ENCODE measurements at regions not wholly inside any gene's neighbourhood (a gene's known extent, or its start where the extent isn't known, plus 50 kb on each side); places are given as distances from the start of the nearest gene placed in this dataset.

- TF ChIP-seq RARB (CRISPR knock-in tag; IDR thresholded peaks at IDR 0.05): no peak
- TF ChIP-seq, protein P1, sequence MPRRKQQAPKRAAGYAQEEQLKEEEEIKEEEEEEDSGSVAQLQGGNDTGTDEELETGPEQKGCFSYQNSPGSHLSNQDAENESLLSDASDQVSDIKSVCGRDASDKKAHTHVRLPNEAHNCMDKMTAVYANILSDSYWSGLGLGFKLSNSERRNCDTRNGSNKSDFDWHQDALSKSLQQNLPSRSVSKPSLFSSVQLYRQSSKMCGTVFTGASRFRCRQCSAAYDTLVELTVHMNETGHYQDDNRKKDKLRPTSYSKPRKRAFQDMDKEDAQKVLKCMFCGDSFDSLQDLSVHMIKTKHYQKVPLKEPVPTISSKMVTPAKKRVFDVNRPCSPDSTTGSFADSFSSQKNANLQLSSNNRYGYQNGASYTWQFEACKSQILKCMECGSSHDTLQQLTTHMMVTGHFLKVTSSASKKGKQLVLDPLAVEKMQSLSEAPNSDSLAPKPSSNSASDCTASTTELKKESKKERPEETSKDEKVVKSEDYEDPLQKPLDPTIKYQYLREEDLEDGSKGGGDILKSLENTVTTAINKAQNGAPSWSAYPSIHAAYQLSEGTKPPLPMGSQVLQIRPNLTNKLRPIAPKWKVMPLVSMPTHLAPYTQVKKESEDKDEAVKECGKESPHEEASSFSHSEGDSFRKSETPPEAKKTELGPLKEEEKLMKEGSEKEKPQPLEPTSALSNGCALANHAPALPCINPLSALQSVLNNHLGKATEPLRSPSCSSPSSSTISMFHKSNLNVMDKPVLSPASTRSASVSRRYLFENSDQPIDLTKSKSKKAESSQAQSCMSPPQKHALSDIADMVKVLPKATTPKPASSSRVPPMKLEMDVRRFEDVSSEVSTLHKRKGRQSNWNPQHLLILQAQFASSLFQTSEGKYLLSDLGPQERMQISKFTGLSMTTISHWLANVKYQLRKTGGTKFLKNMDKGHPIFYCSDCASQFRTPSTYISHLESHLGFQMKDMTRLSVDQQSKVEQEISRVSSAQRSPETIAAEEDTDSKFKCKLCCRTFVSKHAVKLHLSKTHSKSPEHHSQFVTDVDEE (CRISPR knock-in tag; IDR thresholded peaks at IDR 0.05): no peak
- TF ChIP-seq ZNF565 (CRISPR knock-in tag; conservative IDR thresholded peaks at IDR 0.05; ENCODE audit: low read depth): no peak
These were observed 83.7 kb downstream of the PRLHR start (continued) for GRCh38 chr10:118511711-118512110.

DNA sequence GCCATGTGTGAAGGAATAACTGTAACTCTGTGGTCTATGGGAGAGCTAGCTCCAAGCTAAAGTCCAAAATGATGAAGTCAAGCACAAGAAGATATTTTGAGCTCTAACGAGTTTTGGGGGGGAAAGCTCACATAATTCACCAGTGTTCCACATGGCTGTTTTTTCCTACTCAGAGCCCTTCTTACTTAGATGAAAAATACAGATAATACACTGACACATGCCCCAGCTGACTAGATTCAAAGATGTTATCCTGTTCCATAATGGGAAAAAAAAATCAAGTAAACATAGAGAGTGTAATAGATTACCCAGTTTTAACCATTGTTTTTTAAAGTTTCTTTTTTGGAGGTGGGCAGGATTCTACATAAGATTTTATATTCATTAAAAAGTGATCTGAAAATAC, 86.6 kb downstream of the PRLHR start:
- ATAC-seq: no peak
- TF ChIP-seq, protein P2, sequence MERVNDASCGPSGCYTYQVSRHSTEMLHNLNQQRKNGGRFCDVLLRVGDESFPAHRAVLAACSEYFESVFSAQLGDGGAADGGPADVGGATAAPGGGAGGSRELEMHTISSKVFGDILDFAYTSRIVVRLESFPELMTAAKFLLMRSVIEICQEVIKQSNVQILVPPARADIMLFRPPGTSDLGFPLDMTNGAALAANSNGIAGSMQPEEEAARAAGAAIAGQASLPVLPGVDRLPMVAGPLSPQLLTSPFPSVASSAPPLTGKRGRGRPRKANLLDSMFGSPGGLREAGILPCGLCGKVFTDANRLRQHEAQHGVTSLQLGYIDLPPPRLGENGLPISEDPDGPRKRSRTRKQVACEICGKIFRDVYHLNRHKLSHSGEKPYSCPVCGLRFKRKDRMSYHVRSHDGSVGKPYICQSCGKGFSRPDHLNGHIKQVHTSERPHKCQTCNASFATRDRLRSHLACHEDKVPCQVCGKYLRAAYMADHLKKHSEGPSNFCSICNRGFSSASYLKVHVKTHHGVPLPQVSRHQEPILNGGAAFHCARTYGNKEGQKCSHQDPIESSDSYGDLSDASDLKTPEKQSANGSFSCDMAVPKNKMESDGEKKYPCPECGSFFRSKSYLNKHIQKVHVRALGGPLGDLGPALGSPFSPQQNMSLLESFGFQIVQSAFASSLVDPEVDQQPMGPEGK (CRISPR knock-in tag; IDR thresholded peaks at IDR 0.05; ENCODE audit: borderline replicate concordance): no peak
- TF ChIP-seq TCF4 (CRISPR knock-in tag; IDR thresholded peaks at IDR 0.05; ENCODE audit: borderline replicate concordance): peak; percentile 57; the same call in 1 of the 2 replicates

DNA sequence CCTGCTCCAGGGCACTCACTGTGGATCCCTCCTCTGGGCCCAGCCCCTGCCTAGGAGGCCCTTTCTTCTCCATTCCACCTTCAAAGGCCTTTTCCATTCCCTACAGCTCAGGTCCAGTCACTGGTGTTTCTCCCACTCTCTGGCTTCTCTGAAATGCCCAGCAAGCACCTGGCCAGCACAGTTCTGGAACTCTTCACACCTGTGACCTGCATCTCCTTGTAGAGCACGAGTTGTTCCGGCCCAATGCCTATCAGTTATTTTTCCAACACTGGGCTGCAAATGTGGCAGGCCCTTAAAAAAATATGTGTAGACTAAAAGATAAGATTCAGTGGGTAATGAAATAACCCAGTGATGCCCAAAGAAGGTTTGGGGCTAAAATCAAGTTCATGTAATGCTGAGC, 87.1 kb downstream of the PRLHR start:
- ATAC-seq: no peak
- TF ChIP-seq, protein P3, sequence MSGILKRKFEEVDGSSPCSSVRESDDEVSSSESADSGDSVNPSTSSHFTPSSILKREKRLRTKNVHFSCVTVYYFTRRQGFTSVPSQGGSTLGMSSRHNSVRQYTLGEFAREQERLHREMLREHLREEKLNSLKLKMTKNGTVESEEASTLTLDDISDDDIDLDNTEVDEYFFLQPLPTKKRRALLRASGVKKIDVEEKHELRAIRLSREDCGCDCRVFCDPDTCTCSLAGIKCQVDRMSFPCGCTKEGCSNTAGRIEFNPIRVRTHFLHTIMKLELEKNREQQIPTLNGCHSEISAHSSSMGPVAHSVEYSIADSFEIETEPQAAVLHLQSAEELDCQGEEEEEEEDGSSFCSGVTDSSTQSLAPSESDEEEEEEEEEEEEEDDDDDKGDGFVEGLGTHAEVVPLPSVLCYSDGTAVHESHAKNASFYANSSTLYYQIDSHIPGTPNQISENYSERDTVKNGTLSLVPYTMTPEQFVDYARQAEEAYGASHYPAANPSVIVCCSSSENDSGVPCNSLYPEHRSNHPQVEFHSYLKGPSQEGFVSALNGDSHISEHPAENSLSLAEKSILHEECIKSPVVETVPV (CRISPR knock-in tag; IDR thresholded peaks at IDR 0.05): no peak
- TF ChIP-seq TCF4 (CRISPR knock-in tag; IDR thresholded peaks at IDR 0.05; ENCODE audit: borderline replicate concordance): no peak
- TF ChIP-seq PPARA (CRISPR knock-in tag; IDR thresholded peaks at IDR 0.05; ENCODE audit: borderline replicate concordance): no peak
- TF ChIP-seq ISL1 (CRISPR knock-in tag; IDR thresholded peaks at IDR 0.05): no peak
- no peak for TF ChIP-seq TOX (CRISPR knock-in tag; IDR thresholded peaks at IDR 0.05; ENCODE audit: borderline replicate concordance)
- TF ChIP-seq, protein P1 (CRISPR knock-in tag; IDR thresholded peaks at IDR 0.05): no peak
- no peak for TF ChIP-seq ARNTL (CRISPR knock-in tag; IDR thresholded peaks at IDR 0.05; ENCODE audit: borderline replicate concordance, low read depth)

- TF ChIP-seq CSDC2 (CRISPR knock-in tag; IDR thresholded peaks at IDR 0.05) (no peak), ZNF8 (CRISPR knock-in tag; IDR thresholded peaks at IDR 0.05) (no peak), ISL1 (CRISPR knock-in tag; IDR thresholded peaks at IDR 0.05) (no peak)
- no peak for ATAC-seq
These were observed 88.5 kb downstream of the PRLHR start for GRCh38 chr10:118506671-118507590.

DNA sequence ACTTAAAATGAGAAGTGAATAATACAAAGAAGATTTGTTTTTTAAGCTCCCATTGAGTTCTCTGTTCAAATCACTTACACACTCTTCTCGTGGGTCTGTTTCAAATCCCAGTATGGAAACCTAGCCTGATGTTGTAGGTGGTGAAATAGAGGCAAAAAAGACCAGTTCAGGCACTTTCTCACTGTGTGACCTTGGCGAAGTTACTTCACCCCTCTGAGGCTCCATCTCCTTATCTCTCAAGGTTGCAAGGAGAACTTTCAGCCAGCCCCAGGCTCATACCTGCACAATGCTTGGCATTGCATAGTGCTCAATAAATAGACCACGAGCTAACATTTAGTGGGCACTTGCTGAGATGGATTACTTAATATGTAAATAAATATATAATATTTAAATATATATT, 90.1 kb downstream of the PRLHR start:
- no peak for ATAC-seq
- no peak for TF ChIP-seq CREB5 (CRISPR knock-in tag; IDR thresholded peaks at IDR 0.05; ENCODE audit: low read depth)
- TF ChIP-seq, protein P4, sequence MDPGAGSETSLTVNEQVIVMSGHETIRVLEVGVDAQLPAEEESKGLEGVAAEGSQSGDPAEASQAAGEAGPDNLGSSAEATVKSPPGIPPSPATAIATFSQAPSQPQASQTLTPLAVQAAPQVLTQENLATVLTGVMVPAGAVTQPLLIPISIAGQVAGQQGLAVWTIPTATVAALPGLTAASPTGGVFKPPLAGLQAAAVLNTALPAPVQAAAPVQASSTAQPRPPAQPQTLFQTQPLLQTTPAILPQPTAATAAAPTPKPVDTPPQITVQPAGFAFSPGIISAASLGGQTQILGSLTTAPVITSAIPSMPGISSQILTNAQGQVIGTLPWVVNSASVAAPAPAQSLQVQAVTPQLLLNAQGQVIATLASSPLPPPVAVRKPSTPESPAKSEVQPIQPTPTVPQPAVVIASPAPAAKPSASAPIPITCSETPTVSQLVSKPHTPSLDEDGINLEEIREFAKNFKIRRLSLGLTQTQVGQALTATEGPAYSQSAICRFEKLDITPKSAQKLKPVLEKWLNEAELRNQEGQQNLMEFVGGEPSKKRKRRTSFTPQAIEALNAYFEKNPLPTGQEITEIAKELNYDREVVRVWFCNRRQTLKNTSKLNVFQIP (CRISPR knock-in tag; IDR thresholded peaks at IDR 0.05; ENCODE audit: borderline replicate concordance, low read depth): no peak
- no peak for TF ChIP-seq OSR1 (CRISPR knock-in tag; IDR thresholded peaks at IDR 0.05)
- TF ChIP-seq, protein P1 (CRISPR knock-in tag; IDR thresholded peaks at IDR 0.05): no peak
- TF ChIP-seq ZNF565 (CRISPR knock-in tag; conservative IDR thresholded peaks at IDR 0.05; ENCODE audit: low read depth): no peak
- TF ChIP-seq ZC3H10 (CRISPR knock-in tag; IDR thresholded peaks at IDR 0.05): no peak
- TF ChIP-seq GLIS3 (CRISPR knock-in tag; IDR thresholded peaks at IDR 0.05): no peak

All from SK-N-SH treated with all-trans-retinoic acid at 6 μM for 48 hours (cell line).